ENCODE measurements at regions not wholly inside any gene's neighbourhood (a gene's known extent, or its start where the extent isn't known, plus 50 kb on each side); places are given as distances from the start of the nearest gene placed in this dataset.

- H3K9me2 ChIP-seq (ENCODE audit: insufficient read depth): 0 out of 2 replicates have a peak, but pooled peaks cover 14% of the 10 kb centered on the region
- no peak for DNase-seq (ENCODE audit: low spot score)
- no peak for ATAC-seq
- no peaks in the 10 kb centered on the region for H3K36me3 ChIP-seq (ENCODE audit: insufficient read depth)
- no peaks in the 10 kb centered on the region for H3K4me1 ChIP-seq (ENCODE audit: insufficient read depth)
- no peak overlapping the region for H3K4me3 Mint-ChIP-seq
- H3K79me2 ChIP-seq (replicated peaks; ENCODE audit: insufficient read depth): no peaks in the 10 kb centered on the region
- H3F3A ChIP-seq (replicated peaks; ENCODE audit: low read depth): no peaks in the 10 kb centered on the region
- no peak overlapping the region for H3K27ac Mint-ChIP-seq
- H3K9me3 Mint-ChIP-seq: no peaks in the 10 kb centered on the region; the same call in 2 of the 3 replicates
- H3K27me3 Mint-ChIP-seq (ENCODE audit: insufficient read depth, low read depth, poor library complexity): no peaks in the 10 kb centered on the region
- H3K4me1 Mint-ChIP-seq: no peaks in the 10 kb centered on the region
- H2AFZ ChIP-seq: no peak overlapping the region
- H3K4me2 ChIP-seq: no peak overlapping the region
- no peak overlapping the region for H3K4me3 ChIP-seq
- TF ChIP-seq NANOG (IDR thresholded peaks at IDR 0.05; ENCODE audit: borderline replicate concordance) (no peak), ZNF462 (CRISPR knock-in tag; IDR thresholded peaks at IDR 0.05) (no peak), EZH2phosphoT487 (IDR thresholded peaks at IDR 0.05; ENCODE audit: unreplicated experiment) (no peak), JUNB (IDR thresholded peaks at IDR 0.05; ENCODE audit: unreplicated experiment) (no peak), ZNF114 (CRISPR knock-in tag; IDR thresholded peaks at IDR 0.05) (no peak), POLR2AphosphoS5 (IDR thresholded peaks at IDR 0.05; ENCODE audit: low read depth) (no peak), ZNF331 (CRISPR knock-in tag; IDR thresholded peaks at IDR 0.05; ENCODE audit: low read depth) (no peak), CTCF (conservative IDR thresholded peaks at IDR 0.05; ENCODE audit: low read depth in 2 of 2) (no peak), REST (IDR thresholded peaks at IDR 0.05; ENCODE audit: unreplicated experiment) (no peak), STAT1 (IDR thresholded peaks at IDR 0.05; ENCODE audit: unreplicated experiment) (no peak), EZH2 (IDR thresholded peaks at IDR 0.05; ENCODE audit: low read depth, unreplicated experiment) (no peak), ETS1 (IDR thresholded peaks at IDR 0.05) (no peak), CREB1 (CRISPR knock-in tag; IDR thresholded peaks at IDR 0.05; ENCODE audit: low read depth) (no peak)
- no peaks in the 10 kb centered on the region for H3K36me3 Mint-ChIP-seq (ENCODE audit: low read depth)
- no peaks in the 10 kb centered on the region for H3K27me3 ChIP-seq (ENCODE audit: insufficient read depth)
- H3K27ac ChIP-seq (ENCODE audit: low read depth): no peak overlapping the region
- H4K20me1 ChIP-seq (replicated peaks; ENCODE audit: insufficient read depth): no peaks in the 10 kb centered on the region
Measured at GRCh38 chr11:15700456-15700855, 585.7 kb downstream of the INSC start.
